SK-N-SH (cell line): ENCODE measurements at regions not wholly inside any gene's neighbourhood (a gene's known extent, or its start where the extent isn't known, plus 50 kb on each side); places are given as distances from the start of the nearest gene placed in this dataset.

Experiments
- CTCF ChIP-seq: fragments of 200-600 bp; sonication (generic); IDR thresholded peaks from 2 replicates; pipeline ENCODE4 v1.6.1; 2017; ENCODE audit warnings: antibody characterized with exemption, mild to moderate bottlenecking, moderate library complexity
- EP300 ChIP-seq, 2 experiments: IDR thresholded peaks; 2 replicates each; pipeline versions ENCODE4 v1.4.0 to v1.6.1; 2012; ENCODE audit warnings: borderline replicate concordance in 1 of 2, low read depth in 1 of 2, low read length in 1 of 2
- MEF2A ChIP-seq: IDR thresholded peaks from 2 replicates; pipeline ENCODE4 v1.4.0; 2012; ENCODE audit warnings: low read depth, borderline replicate concordance
- RAD21 ChIP-seq: IDR thresholded peaks from 2 replicates; pipeline ENCODE4 v1.6.1; 2012; ENCODE audit warnings: mild to moderate bottlenecking, low read length
- TF ChIP-seq, protein P1 (sequence below): IDR thresholded peaks from 2 replicates; pipeline ENCODE4 v1.6.1; 2012; ENCODE audit warnings: mild to moderate bottlenecking, low read depth, low read length, moderate library complexity

DNA sequence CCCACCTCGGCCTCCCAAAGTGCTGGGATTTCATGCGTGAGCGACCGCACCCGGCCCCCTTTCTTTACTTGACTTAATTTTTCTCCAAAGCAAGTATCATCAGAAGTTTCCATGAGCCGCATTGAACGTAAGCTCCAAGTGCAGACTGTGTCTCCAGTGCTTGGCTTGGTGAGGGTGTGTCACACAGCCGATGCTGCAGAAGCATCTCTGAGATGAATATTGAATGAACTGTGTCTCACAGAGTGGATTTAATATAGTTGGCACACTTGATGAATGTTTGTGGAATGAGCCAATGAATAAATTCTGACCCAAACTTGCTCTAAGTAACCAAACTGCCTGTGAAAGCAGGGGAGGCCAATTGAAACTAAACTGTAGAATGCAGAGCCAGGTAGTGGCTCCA, 159.4 kb upstream of the KBTBD8 start:
- TF ChIP-seq RAD21 (no peak), EP300 (IDR thresholded peaks at IDR 0.05; ENCODE audit: borderline replicate concordance in 1 of 2, low read depth in 1 of 2, low read length in 1 of 2) (no peak), CTCF (no peak), MEF2A (no peak)
- TF ChIP-seq, protein P1, sequence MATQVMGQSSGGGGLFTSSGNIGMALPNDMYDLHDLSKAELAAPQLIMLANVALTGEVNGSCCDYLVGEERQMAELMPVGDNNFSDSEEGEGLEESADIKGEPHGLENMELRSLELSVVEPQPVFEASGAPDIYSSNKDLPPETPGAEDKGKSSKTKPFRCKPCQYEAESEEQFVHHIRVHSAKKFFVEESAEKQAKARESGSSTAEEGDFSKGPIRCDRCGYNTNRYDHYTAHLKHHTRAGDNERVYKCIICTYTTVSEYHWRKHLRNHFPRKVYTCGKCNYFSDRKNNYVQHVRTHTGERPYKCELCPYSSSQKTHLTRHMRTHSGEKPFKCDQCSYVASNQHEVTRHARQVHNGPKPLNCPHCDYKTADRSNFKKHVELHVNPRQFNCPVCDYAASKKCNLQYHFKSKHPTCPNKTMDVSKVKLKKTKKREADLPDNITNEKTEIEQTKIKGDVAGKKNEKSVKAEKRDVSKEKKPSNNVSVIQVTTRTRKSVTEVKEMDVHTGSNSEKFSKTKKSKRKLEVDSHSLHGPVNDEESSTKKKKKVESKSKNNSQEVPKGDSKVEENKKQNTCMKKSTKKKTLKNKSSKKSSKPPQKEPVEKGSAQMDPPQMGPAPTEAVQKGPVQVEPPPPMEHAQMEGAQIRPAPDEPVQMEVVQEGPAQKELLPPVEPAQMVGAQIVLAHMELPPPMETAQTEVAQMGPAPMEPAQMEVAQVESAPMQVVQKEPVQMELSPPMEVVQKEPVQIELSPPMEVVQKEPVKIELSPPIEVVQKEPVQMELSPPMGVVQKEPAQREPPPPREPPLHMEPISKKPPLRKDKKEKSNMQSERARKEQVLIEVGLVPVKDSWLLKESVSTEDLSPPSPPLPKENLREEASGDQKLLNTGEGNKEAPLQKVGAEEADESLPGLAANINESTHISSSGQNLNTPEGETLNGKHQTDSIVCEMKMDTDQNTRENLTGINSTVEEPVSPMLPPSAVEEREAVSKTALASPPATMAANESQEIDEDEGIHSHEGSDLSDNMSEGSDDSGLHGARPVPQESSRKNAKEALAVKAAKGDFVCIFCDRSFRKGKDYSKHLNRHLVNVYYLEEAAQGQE, result no peak
